SKM-1 (cell line): ENCODE measurements at regions not wholly inside any gene's neighbourhood (a gene's known extent, or its start where the extent isn't known, plus 50 kb on each side); places are given as distances from the start of the nearest gene placed in this dataset.
A peak's percentile ranks its signal among the peaks of the same experiment; 100 is the strongest.
"Not testable (repeated sequence)": the region's sequence is repeated elsewhere in the genome, so short reads cannot be mapped to it uniquely, and the experiment has no call there.

Source experiments
- DNase-seq: peaks from one replicate; lab custom pipeline; 2025; ENCODE audit not compliant: unreplicated experiment; lab: John Stamatoyannopoulos, UW

DNA sequence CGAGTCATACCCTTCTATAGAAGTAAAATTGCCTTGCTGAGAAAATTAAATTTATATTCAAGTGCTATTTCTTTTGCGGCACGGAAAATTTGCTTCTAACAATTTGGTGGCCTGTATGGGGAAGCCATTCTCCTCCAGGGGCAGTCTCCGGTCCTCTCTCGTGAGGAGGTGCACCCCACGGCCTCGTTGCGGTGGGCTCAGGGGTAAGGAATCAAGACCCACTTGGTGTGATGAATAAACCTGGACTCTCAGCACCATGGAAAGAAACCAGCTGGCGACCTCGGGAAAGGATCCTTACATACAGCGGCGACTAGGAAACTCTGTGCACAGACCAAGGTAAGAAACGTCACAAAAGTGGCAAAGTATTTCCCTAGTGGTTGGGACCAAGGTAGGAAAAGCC lies 252.9 kb downstream of the DPY19L2 start:
- no peak for DNase-seq

DNA sequence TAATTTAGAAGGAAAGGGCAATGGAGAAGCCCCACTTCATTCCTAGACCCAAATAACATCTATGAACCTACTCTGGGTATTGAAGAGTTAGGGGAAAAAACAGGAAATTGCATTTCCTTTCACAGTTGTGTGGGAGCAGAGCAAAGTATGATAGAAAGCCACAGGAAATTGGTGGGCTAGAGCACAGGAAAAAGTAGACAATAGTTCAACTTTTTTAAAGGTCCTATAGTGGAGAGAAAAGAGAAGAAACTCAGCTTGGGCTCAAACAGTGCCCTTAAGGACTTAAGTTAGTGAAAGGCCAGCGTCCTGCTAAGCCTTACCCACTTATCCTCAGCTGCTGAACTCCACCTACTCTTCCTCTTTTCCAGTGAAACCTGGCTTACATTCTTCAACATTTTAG lies 258.1 kb downstream of the DPY19L2 start:
- DNase-seq: peak; percentile 9

GRCh38 chr12:63406781-63407180 lies 255.8 kb upstream of the AVPR1A start:
- DNase-seq: no peak

DNA sequence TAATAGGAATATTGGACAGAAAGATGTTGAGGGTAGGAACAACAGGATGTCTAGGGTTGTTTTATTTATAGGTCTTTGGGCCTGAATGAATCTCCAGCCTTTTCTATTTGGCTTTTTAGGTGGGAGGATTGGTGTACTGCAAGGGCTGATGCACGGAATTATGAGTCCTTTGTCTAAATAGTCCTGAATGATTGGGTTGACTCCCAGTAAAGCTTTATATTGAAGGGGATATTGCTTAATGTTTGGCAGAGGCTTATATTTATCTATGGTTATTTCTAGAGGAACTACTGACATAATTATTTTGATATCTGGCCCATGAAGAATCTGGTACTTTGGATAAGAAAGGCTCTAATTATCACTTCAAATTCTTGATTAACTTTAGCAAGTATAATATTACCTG lies 253.6 kb upstream of the AVPR1A start:
- DNase-seq: no peak

- DNase-seq: no peak
Observed at GRCh38 chr12:63403256-63403655, 252.3 kb upstream of the AVPR1A start.

DNA sequence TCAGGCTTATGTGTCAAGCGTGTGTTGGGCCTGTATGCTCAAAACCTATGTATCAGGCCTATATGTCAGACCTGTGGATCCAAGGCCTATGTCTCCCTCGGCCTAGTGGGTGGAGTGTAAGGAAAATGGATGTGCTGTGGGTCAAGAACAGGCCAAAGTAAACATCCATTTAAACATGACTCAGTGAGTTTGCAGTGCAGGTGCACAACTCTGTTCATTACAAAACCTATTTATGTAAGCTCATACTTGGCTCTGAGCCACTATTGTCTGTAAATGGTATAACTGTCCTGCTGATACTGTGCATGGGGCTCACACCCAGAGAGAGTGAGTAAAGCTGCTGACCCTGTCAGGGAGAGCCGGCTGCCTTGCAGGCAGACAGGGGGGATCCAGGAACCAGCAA lies 249.7 kb upstream of the AVPR1A start:
- no peak for DNase-seq

DNA sequence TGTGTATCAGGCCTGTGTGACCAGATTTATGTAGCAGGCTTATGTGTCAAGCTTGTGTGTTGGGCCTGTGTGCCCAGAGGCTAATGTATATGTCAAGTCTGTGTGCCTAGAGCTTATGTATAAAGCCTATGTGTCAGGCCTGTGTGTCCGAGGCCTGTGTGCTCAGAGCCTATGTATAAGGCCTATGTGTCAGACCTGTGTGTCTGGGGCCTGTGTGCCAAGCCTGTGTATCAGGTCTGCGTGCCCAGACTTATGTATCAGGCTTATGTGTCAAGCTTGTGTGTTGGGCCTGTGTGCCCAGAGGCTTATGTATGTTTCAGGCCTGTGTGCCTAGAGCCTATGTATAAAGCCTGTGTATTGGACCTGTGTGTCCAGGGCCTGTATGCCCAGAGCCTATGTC lies 249.3 kb upstream of the AVPR1A start:
- no peak for DNase-seq

DNA sequence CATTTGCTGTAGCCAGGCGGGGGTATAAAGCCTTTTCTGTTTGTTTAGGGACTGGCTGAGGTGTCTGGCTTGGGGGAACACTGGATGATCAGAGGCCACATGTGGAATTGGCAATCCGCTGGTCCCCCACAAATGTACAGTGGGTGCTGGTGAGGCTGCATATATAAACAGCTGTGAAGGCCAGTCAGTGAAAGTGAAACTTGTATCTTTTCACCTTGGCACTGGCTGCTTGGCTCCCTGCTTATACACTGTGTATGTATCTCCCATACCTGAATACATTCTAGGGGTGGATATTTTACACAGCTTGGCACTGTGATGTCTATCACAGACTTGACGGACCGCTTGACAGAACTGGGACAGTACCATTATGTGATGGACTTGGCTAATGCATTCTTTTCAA lies 246.8 kb upstream of the AVPR1A start:
- DNase-seq: no peak

GRCh38 chr12:63396135-63396534 lies 245.1 kb upstream of the AVPR1A start:
- no peak for DNase-seq

DNA sequence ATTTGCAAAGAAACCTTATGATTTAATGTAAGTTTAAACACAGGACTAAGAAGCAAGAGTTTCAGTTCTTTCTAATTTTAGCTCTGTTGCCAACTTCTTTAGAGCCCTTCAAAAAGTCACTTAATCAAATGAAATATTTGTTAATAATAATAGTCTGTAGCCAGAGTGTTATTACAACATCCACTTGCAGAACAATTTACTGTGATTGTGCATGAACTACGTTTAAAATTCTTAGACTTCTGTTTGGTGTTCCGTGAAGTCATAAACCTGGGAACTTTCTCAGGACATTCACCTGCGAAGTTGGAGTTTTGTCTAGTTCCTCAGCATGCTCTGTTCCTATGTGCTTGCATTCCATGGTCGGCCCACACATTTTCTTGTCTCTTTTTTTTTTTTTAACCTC lies 244.0 kb upstream of the AVPR1A start:
- no peak for DNase-seq

DNA sequence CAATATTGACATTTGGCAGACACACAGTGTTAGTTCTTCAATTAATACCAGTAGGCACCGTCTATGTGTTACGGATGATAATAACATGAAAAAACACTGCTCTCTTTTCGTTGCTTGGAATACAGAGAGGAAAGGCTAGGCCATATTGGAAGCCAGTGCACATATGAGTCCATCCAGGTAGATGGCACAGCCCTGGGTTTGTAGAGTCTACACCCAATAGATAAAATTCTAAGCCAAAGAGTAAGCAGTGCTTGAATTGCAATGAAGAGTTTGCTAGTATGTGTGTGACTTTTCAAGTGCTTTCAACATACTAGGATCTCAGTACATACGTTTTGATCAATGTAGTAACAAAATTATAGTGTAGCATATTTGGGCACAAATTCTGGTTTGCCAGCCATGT lies 243.3 kb upstream of the AVPR1A start:
- no peak for DNase-seq

DNA sequence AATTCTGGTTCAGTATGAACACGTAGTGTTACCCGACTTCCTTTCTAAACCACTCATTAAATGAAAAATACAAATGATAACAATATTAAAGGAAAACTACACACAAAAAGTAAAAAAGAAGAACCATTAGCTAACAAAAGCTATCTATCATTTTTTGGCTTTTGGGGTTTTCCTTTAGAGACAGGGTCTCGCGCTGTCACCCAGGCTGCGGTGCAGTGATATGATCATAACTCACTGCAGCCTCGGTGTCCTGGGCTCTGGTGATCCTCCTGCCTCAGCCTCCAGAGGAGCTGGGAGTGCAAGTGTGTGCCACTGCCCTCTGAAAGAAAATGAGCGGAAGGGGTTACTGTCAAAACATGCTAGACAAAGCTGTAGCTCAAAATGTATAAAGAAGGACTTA lies 238.2 kb upstream of the AVPR1A start:
- DNase-seq: no peak

- DNase-seq: no peak
Observed at GRCh38 chr12:63387771-63388170, 236.8 kb upstream of the AVPR1A start.

- no peak for DNase-seq
Observed at GRCh38 chr12:63382930-63383329, 231.9 kb upstream of the AVPR1A start.

DNA sequence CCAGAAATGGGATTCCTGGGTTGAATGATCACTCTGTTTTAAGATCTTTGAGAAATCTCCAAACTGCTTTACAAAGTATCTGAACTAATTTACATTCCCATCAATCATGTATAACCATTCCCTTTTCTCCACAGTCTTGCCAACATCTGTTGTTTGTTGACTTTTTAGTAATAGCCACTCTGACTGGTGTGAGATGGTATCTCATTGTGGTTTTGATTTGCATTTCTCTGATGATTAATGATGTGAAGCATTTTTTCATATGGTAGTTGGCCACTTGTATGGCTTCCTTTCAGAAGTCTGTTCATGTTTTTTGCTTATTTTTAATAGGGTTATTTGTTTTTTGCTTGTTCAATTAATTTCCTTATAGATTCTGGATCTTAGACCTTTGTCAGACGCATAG lies 211.8 kb upstream of the AVPR1A start:
- no peak for DNase-seq

DNA sequence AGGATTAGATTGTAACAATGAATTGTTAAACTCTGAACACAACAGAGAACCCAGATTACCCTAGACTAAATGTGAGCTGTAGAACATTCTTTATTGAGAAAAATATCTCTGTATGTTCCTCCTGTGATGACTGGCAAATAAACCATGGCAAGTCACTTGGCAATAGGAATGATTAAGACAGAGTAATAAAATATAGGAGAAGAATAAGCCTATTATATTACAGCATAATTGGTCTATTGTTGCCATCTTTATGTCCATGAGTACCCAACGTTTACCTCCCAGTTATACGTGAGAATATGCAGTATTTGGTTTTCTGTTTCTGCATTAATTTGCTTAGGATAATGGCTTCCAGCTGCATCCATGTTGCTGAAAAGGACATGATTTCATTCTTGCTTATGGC lies 211.2 kb upstream of the AVPR1A start:
- no peak for DNase-seq

DNA sequence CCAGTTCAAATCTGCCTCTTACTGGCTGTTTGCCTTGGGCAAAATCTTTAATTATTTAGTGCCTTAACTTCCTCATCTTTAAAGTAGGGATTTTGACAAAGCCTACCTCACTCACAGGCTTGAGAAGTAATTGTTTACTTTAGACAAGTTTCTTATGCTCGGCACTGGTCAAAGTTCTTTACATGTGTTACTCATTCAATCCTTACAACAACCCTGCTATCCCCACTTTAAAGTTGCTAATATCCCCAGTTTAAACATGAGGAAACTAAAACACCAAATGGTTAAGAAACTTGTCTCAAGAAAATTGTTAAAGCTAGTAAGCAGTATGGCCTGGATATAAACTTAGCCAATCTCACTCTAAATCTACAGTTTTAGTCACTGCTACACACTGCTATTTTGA lies 204.0 kb upstream of the AVPR1A start:
- DNase-seq: no peak

GRCh38 chr12:63353559-63353958 lies 202.6 kb upstream of the AVPR1A start:
- DNase-seq: no peak

- no peak for DNase-seq
Observed at GRCh38 chr12:63351370-63351769, 200.4 kb upstream of the AVPR1A start.

GRCh38 chr12:63348556-63348955 lies 197.6 kb upstream of the AVPR1A start:
- no peak for DNase-seq

DNA sequence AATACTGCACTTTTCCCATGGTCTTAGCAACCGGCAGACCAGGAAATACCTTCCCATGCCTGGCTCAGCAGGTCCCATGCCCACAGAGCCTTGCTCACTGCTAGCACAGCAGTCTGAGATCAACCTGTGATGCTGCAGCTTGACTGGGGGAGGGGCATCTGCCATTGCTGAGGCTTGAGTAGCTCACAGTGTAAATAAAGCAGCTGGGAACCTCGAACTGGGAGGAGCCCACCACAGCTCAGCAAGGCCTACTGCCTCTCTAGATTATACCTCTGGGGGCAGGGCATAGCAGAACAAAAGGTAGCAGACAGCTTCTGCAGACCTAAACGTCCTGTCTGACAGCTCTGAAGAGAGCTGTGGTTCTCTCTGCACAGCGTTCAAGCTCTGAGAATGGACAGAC lies 186.2 kb upstream of the AVPR1A start:
- not testable (repeated sequence) for DNase-seq

DNA sequence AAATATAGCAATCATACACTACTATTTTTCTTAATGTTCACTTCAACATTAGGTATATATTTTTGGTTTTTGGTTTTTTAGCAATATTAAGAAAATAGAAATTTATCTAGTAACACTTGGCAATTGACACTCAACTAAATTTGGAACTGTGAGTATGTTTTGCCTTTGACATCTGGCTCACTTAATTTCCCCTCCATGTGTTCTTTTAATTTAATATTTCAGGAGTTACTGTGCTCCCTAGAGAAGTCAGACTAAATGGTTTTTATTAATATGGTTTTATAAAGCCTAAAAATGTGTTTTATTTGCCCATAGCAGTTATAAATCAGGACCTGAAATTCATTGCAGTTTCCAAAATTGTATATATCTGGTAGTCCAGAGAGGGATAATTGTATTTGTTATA lies 175.3 kb upstream of the AVPR1A start:
- no peak for DNase-seq

- DNase-seq: no peak
Observed at GRCh38 chr12:63325757-63326156, 174.8 kb upstream of the AVPR1A start.

GRCh38 chr12:63323942-63324341 lies 172.9 kb upstream of the AVPR1A start:
- DNase-seq: no peak
